HG02885 (cell line): ENCODE measurements at regions not wholly inside any gene's neighbourhood (a gene's known extent, or its start where the extent isn't known, plus 50 kb on each side); places are given as distances from the start of the nearest gene placed in this dataset.
"Not testable (repeated sequence)": the region's sequence is repeated elsewhere in the genome, so short reads cannot be mapped to it uniquely, and the experiment has no call there.

Experiments used
- ATAC-seq: cut with Tn5 transposase; IDR thresholded peaks from one replicate; pipeline ENCODE4 v1.9.1; 2021; ENCODE audit warnings: mild to moderate bottlenecking; ENCODE audit not compliant: unreplicated experiment, poor library complexity

GRCh38 chr1:115536279-115536816 lies 105.4 kb upstream of the VANGL1 start:
- ATAC-seq = no peak

- ATAC-seq = no peak
Measured at GRCh38 chr1:115534106-115534505, 107.7 kb upstream of the VANGL1 start.

- ATAC-seq = no peak
Measured at GRCh38 chr1:115531631-115532264, 110.0 kb upstream of the VANGL1 start.

- ATAC-seq = no peak
Measured at GRCh38 chr1:115530407-115530806, 111.4 kb upstream of the VANGL1 start.

GRCh38 chr1:115529216-115529897 lies 112.4 kb upstream of the VANGL1 start:
- no peak for ATAC-seq

GRCh38 chr1:115528336-115528735 lies 113.4 kb upstream of the VANGL1 start:
- not testable (repeated sequence) for ATAC-seq

- no peak for ATAC-seq
Measured at GRCh38 chr1:115527746-115528145, 114.0 kb upstream of the VANGL1 start.

GRCh38 chr1:115526900-115527299 lies 114.9 kb upstream of the VANGL1 start:
- no peak for ATAC-seq

- ATAC-seq = no peak
Measured at GRCh38 chr1:115524236-115524635, 117.5 kb upstream of the VANGL1 start.

- ATAC-seq = no peak
Measured at GRCh38 chr1:115522386-115522785, 119.4 kb upstream of the VANGL1 start.

- ATAC-seq = no peak
Measured at GRCh38 chr1:115515270-115515669, 126.5 kb upstream of the VANGL1 start.

GRCh38 chr1:115510226-115510625 lies 131.5 kb upstream of the VANGL1 start:
- not testable (repeated sequence) for ATAC-seq

- ATAC-seq = no peak
Measured at GRCh38 chr1:115507901-115508300, 133.9 kb upstream of the VANGL1 start.

GRCh38 chr1:115506924-115507589 lies 134.7 kb upstream of the VANGL1 start:
- ATAC-seq = no peak

GRCh38 chr1:115506518-115506917 lies 135.3 kb upstream of the VANGL1 start:
- ATAC-seq = no peak

GRCh38 chr1:115505148-115505571 lies 136.6 kb upstream of the VANGL1 start:
- no peak for ATAC-seq

GRCh38 chr1:115502183-115502582 lies 139.6 kb upstream of the VANGL1 start:
- ATAC-seq = not testable (repeated sequence)

- ATAC-seq = no peak
Measured at GRCh38 chr1:115501476-115501875, 140.3 kb upstream of the VANGL1 start.

GRCh38 chr1:115499253-115499652 lies 142.5 kb upstream of the VANGL1 start:
- no peak for ATAC-seq

GRCh38 chr1:115496904-115497527 lies 144.8 kb upstream of the VANGL1 start:
- ATAC-seq = no peak

GRCh38 chr1:115495625-115496024 lies 146.1 kb upstream of the VANGL1 start:
- no peak for ATAC-seq
